Stimulated activated CD4-positive, alpha-beta T cell treated with anti-CD3 and anti-CD28 coated beads, Interleukin-4, amount 100 ng/mL, for 24 hours (primary cell): ENCODE measurements at regions not wholly inside any gene's neighbourhood (a gene's known extent, or its start where the extent isn't known, plus 50 kb on each side); places are given as distances from the start of the nearest gene placed in this dataset.
"Not testable (repeated sequence)": the region's sequence is repeated elsewhere in the genome, so short reads cannot be mapped to it uniquely, and the experiment has no call there.

Experiments used
- DNase-seq: peaks from one replicate; pipeline ENCODE4 v3.0.0-alpha.2; 2020

DNA sequence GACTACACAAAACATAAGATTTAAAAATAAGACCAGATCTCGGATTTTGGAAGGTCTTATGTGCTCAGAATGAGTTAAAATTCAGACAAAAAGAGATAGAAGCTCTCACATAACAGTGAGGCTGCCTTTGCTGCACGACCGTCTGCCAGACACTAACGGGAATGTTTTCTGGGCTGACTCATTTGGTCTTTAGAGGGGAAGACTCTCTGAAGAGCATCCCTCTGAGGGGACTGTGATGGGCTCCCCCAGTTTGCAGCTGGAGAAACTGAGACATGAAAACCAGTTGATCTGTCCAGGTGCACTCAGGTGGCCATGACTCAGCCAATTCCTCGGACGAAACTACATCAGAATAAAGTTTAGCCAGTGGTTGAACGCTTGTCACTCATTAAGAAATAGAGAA, 153.9 kb downstream of the RNASET2 start:
- DNase-seq = no peak

DNA sequence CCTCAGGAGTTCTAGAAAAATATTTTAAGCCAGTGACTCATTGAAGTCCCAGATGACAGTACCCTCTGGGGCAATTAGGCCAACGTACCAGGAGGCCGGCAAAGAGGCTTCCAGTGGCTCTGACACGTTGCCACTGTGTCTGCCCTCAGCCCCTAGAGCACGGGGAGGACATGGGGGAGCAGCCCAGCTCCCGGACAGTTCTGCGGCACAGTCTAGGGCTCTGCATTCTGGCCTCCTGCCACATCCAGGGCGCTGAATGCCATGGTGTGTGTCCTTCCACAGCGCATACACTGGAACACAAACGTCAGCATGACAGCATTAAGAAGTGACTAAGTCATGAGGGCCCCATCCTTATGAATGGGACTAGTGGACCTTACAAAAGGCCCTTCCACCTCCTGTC, 156.2 kb downstream of the RNASET2 start:
- DNase-seq = no peak

DNA sequence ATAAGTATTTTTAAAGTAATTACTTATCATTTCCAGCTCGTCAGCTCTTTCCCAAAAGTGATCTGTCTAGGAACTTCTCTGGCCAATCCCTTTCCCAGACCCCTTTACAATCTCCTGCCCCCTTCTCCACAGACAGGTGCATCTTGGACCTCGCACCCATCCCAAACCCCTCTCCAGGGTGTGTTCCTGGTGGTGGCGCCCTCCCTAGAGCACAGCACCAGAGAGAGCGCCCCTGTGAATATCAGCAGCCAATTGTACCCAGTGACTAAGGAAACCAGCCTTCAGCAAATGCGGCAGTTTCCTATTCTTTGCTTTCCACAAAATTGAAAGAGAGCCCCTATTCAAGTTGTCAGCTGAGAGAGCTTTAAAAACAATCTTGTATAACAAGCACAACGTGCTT, 157.7 kb downstream of the RNASET2 start:
- DNase-seq = no peak

DNA sequence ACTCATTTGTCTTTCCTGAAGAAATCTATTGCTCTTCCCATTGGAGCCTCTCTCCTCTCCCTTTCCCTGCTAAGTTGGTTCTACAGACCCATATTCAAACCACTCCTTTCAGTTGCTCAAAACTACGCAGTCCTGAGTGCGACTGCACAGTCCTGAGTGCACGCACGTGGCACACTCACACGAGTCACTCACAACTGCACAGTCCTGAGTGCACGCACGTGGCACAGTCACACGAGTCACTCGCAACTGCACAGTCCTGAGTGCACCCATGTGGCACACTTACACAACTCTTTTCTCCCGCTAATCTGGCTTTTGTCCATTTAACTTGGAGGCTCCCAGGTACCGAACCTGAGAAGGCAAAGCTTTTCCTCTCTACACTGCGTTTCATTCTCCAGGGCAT, 159.7 kb downstream of the RNASET2 start:
- no peak for DNase-seq

DNA sequence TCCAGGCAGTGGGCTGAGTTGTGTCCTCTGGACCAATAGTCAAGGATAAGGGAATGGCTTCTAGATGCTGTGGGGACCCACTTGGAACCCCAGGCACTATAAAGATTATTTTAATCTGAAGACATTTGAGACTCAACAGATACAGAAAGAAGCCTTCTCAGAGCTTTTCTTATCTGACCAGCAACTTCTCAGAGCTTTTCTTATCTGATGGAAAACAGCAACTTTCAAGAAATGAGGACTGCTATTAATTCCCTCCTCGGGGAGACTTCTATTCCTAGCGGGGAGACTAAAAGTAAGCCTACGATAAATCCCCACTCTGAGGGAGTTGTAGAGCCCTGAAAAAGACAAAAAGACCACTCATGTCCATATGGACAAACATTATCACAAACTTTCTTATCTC, 160.5 kb downstream of the RNASET2 start:
- DNase-seq = no peak

DNA sequence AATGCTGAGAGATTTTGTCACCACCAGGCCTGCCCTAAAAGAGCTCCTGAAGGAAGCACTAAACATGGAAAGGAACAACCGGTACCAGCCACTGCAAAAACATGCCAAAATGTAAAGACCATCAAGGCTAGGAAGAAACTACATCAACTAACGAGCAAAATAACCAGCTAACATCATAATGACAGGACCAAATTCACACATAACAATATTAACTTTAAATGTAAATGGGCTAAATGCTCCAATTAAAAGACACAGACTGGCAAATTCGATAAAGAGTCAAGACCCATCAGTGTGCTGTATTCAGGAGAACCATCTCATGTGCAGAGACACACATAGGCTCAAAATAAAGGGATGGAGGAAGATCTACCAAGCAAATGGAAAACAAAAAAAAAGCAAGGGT, 163.8 kb upstream of the RPS6KA2 start:
- not testable (repeated sequence) for DNase-seq

DNA sequence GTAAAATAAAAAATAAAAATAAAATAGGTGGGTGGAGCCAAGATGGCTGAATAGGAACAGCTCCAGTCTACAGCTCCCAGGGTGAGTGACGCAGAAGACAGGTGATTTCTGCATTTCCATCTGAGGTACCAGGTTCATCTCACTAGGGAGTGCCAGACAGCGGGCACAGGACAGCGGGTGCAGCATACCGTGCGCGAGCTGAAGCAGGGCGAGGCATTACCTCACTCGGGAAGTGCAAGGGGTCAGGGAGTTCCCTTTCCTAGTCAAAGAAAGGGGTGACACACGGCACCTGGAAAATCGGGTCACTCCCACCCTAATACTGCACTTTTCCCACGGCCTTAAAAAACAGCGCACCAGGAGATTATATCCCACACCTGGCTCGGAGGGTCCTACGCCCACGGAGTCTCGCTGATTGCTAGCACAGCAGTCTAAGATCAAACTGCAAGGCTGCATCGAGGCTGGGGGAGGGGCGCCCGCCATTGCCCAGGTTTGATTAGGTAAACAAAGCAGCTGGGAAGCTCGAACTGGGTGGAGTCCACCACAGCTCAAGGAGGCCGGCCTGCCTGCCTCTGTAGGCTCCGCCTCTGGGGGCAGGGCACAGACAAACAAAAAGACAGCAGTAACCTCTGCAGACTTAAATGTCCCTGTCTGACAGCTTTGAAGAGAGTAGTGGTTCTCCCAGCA, 161.9 kb upstream of the RPS6KA2 start:
- not testable (repeated sequence) for DNase-seq

DNA sequence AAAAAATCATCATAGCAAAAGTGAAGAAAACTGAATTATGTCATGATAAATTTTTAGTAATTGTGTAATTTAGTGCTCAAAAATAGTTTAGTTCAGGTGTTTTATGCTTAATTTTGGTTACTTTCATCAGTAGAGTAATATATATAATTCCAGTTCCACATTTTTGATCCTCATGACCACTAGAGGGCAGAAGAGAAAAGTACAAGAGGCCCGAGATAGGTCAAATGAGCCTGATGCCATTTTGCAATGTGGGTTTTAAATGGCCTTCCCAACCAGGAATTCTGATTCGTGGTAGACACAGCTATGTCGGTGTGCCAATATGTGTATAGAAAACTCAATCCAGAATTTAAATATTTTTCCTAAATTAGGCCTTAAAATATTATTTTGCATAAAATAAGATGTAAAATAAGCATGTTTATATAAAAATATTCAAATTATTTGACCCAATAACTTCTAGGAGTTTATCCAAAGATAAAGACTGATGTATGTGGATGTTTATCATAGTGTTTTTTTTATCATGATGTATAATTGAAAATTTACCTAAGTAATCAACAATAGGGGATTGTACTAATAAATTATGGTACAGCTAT, 159.7 kb upstream of the RPS6KA2 start:
- peak; percentile 33 for DNase-seq

DNA sequence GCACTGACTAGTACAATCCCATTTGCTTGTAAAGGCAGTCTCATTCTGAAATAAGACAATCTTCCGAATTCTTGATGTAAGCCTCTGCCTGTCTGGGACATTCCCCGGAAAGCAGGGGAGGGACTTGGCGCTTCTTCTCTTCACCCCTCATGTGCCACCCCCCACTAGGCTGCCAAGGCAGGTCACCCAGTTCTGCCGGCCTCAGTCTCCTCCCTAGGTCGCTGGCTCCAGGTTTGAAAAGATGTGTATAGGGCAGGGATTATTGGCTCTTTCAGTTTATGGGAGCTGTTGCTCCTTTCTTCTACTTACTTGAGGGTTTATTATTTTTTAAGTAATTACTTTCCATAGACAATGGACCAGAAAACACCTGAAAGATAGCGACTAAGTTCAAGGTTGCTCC, 158.1 kb upstream of the RPS6KA2 start:
- DNase-seq = no peak

DNA sequence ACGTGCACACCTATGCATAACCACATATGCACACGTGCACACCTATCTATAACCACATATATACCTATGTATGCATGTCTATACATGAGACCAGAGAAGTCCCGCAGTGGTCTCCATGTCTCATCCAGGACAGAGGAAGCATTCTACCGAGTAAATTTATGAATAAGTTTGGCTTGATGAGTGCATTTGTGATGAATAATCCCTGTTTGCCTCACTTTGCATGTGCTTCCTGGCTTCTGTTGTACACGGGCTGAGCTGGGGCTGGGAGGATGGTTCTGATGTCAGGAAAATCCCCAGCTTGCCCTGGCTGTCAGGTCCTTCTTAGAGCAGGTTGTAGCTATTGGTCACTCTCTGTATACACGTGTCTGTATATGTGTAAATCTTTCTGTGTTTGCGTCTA, 157.6 kb upstream of the RPS6KA2 start:
- DNase-seq = no peak

DNA sequence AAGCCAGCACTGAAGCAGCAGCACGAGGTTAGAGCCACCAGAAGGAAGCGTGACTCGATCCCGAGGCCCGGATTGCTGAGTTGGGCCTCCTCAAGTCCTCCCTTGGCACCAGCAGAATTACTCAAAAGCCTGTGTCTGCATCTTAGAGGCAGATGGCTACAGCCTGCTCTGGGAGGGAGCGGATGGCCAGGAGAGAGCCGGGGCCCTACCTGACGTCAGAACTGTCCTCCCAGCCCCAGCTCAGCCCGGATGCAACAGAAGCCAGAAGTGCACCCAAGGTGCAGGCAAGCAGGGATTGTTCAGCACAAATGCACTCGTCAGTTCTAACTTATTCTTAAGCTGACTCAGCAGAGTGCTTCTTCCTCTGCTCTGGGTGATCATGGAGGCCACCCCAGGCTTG, 155.5 kb upstream of the RPS6KA2 start:
- no peak for DNase-seq

DNA sequence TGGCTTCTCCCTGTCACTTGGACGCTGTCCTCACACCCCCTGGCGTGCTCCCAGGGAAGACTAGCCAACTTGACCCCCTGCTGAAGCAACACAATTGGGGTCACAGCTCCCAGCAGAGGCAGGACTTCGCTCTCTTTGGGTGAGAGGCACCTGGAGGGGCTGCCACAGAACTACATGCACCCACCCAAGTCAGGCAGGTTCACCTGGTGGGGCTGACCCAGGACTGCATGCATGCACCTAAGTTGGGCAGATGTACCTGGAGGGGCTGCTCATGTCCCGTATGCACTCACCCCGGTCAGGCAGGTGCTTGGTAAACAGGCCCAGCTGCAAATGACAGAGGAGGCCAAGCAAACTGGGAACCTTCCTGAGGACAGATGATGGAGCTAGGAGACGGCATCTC, 154.3 kb upstream of the RPS6KA2 start:
- no peak for DNase-seq

DNA sequence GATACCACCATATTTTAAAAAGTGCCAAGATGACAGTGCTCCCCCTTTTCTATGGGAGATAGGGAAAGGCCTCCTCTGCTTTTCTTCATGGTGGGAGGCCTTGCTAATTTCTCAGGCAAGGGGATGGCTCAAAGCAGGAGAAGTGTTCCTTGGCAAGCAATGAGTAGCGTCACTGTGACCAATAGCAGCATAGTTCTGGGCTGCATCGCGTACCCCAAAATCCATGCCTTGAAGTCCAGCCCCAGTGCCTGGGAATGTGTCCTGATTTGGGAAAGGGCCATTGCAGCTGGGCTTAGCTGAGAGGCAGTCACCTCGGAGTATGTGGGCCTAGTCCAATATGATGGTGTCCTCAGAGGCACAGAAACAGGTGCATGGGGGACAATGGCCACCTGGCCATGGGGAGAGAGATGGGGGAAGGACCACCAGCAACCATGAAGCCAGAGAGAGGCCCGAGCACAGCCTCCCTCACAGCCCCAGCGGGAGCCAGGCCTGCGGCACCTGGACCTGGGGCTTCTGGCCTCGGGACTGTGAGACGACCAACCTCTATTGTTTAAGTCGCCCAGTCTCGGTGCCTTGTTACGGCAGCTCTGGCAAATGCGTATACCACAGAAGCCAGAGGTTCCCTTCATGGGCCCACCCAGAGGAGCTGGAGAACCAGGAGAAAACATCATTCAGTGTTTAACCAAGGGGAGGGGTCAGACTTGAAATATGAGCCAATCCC, 153.1 kb upstream of the RPS6KA2 start:
- no peak for DNase-seq

DNA sequence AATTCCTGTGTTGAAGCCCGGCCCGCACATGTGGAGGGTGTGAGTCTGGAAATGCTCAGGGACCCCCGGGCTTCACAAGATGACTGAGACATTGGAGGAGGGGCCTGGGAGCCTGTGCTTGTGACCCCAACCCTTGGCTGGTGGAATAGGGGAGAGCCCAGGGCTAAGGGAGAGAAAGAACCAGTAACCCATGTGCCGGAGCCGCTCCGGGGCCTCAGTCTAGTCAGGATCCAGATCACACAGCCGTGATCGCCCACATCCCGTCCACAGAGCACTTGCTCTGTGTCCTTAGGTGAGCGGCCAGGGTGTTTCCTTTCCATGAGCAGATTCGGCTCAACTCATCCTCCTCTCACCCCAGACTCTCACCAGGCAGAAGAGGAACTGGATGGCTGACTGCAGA, 152.3 kb upstream of the RPS6KA2 start:
- no peak for DNase-seq

DNA sequence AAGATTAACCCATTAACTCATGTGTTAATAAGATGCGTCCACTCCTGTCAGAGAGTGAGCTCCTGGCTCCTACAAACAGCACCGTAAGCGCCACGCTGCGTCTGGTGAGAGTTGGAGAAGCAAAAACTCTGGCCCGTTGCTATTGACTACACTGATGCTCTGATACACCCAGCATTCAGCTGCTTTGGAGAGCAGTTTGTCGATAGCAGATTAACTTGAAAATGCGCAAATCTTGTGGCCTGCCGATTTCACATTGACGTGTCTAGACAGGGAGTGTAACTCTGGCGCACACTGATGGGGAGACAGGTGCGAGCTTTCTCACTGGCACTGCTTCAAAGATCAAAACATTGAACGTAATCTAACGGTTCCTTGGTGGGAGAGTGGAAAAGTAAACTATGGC, 151.7 kb upstream of the RPS6KA2 start:
- no peak for DNase-seq

DNA sequence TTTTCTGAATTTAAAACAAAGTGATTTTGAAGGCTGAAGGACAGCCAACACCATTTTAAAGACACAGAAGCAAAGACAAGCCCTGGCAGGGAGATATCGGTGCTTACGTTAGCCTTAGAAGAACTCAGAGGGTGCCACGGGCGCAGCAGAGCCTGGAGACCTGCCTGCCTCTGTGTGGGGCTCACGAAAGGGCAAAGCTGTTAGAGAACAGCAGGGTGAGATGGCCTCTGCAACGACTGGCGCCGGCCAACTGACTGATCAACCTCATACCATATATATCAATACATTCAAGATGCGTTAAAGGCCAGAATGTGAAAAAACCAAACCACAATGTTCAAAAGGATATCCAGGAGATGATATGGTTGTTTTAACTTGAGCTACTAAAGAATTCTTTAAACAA, 151.0 kb upstream of the RPS6KA2 start:
- DNase-seq = no peak

DNA sequence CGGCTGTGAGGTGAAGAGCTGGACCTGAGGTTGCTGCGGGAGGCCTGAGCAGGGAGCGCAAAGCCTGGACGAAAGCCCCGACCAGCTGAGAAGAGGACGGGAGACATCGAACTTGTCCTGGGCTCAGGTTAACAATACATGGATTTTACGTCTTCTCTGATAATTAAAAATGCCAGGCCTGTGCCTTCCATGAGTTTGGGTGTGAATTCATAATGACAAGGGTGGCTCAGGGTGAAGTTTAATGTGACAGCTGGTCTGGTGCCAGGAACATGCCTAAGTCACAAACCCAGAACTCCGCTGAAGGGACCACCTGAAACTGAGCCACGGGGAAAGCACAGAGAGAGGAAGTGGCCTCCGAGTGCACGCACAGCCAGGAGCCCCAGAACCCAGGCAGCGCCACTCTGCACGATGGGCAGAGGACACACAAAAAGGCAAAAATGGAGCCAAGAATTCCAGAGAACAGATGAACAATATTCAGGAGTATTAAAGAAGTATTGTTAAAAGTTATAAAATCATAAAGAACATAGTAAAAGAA, 150.1 kb upstream of the RPS6KA2 start:
- DNase-seq = no peak

DNA sequence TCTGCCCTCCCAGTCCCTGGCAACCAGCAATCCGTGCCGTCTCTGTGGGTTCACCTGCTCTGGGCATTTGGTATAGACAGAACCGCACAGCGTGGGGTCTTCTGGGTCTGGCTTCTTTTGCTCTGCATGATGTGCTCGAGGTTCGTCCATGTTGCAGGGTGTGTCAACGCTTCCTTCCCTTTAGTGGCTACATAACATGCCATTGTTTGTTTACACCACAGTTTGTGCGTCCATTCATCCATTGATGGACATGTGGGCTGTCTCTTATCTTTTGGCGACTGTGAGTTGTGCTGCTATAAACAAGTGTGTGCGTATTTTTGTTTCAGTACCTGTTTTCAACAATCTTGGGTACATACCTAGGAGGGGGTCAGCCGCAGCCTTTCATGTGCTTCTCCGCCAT, 149.5 kb upstream of the RPS6KA2 start:
- no peak for DNase-seq

DNA sequence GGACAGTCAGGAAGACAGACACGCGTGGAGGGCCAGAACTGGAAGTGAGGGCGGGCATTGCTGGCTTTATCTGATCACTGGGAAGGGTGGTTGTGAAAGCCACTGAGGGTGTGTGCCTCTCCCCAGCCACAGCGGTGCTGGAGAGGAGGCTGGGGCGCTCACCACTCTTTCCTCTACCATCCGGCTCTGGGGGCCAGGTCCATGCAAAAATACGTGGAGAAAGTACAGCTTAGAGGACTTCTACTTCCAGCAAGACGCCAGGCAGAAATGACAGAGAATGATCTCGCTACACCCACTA, 148.8 kb upstream of the RPS6KA2 start:
- DNase-seq = no peak

DNA sequence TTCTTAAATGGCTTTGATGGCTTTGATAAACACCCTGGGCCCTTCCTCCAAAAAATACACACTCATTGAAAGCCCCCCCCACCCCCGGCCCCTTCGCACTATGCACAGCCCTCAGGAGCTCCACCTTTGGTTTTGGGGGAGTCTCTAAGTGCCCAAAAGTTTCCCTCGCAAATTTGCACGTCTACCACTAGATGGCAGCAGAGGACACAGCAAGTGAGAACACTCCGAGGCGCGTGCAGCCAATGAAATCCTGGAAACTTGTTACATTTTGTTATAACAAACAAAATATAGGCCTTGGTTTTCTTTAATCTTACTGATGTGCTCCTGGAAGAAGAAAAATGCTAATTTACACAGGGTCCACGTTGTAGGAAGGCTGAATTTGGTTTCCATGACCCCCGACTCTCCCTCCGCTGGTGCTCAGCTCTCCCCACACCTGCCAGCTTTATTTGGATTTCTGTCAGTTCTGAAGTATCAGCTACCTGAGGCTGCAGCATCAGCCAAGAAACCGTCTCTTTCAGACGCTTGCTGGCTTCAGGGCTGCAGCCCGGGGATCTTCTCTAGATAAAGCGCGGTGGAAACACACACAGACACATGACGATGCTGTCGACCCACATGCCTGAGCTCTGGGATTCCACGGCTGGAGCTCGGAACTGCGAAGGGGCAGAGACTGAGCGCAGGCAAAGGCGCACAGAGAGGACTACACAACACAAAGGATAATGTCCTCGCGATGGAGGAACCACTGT, 148.3 kb upstream of the RPS6KA2 start:
- peak; percentile 67 for DNase-seq

DNA sequence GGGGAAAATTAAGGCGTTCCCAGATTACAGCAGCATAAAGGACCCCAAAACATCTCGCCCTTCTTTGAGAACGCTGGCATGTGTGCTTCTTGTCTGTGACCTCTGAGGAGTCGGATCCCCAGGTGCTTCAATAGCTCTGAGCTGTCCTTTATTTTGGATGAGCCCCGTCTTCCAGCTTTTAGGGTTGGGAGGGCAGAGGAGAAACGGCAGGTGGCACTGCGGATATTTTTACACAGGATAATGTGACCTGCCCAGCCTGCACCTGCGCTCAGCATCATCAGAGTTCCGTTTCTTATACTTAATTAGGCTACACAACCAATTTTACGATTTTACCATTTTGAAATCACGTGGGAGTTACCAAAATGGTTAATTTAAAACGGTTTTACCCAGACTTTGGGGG, 147.7 kb upstream of the RPS6KA2 start:
- DNase-seq = no peak

DNA sequence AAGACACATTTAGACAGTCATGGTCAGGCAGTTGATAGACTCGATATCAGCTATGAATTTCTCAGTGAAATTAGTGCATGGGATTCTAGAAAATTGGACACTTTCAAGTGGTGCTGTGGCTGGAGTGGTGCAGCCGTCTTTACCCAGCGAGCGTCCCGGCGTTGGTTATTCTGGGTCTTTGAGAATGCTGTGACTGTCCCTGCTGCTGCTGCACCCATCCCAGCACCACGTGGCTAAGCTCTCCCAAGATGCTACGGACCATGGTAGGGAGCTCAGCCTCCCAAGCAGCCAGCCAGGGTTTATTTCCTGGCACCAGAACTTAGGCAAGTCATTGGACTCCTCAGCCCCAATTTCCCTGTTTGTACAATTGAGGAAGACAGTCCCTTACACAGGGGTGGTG, 147.2 kb upstream of the RPS6KA2 start:
- no peak for DNase-seq

DNA sequence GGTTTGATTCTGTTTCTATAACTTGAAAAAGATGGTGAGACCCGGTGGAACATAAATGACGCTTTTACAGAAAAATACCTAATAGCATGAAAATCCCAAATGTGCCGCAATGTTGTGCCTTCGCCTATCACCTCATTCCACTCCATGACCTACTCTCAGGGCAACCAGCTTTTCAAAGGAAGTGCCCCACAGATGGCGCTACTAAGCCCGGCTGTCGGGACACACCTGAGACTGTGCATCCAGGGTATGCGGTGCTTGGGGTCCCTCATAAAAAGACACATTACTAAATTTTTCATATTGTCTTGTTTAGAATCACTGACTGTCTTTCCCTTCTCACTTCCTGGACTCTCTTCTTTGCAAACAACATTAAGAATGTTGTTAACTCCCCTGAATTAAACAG, 145.5 kb upstream of the RPS6KA2 start:
- DNase-seq = no peak

DNA sequence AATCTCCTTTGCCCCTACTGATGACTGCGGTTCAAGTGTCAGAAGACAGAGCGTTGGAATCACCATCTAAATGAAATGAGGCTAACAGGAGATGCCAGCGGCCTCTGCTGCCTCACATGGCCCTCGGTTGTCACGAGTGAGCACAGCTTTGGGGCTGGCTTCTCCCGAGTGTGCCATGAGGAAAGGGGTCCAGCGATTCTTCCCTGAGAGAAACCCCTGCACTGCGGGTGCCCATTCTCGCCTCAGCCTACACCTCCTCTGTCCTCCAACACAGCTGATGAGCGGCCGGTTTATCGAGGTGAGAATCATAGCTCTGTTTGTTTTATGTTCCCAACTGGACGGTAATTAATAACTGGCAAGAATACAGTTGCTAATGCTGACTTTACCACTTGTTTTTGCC, 144.7 kb upstream of the RPS6KA2 start:
- no peak for DNase-seq
